Brain microvascular endothelial cell (primary cell): ENCODE measurements at regions not wholly inside any gene's neighbourhood (a gene's known extent, or its start where the extent isn't known, plus 50 kb on each side); places are given as distances from the start of the nearest gene placed in this dataset.

Source experiments
- DNase-seq: peaks from one replicate; pipeline ENCODE4 v3.0.0-alpha.2; 2020
- H3K27ac ChIP-seq: fragments of 250-450 bp; sonication (Bioruptor Pico); 2 replicates; pipeline ENCODE4 v1.5.1; 2020; ENCODE audit warnings: mild to moderate bottlenecking, moderate library complexity
- H3K27me3 ChIP-seq: fragments of 250-450 bp; sonication (Bioruptor Pico); replicated peaks from 2 replicates; pipeline ENCODE4 v1.5.1; 2020; ENCODE audit warnings: mild to moderate bottlenecking
- H3K36me3 ChIP-seq: fragments of 250-450 bp; sonication (Bioruptor Pico); replicated peaks from 2 replicates; pipeline ENCODE4 v1.5.1; 2020; ENCODE audit warnings: mild to moderate bottlenecking
- H3K4me3 ChIP-seq: 2 replicates; pipeline ENCODE4 v1.5.1; 2011; ENCODE audit warnings: low read depth, mild to moderate bottlenecking, control low read depth, low read length, moderate library complexity
- in situ Hi-C: cut with HindIII; loops from 2 replicates; pipeline ENCODE4 v1.10.0; 2017; ENCODE audit warnings: low sequenced_read_pairs, low pct_ligation_motif_present
- TF ChIP-seq, protein P1 (sequence below): IDR thresholded peaks from 2 replicates; pipeline ENCODE4 v1.5.1; 2011; ENCODE audit warnings: low read depth, mild to moderate bottlenecking, moderate library complexity, low read length, control low read depth, inconsistent platforms; ENCODE audit errors: missing control alignments

DNA sequence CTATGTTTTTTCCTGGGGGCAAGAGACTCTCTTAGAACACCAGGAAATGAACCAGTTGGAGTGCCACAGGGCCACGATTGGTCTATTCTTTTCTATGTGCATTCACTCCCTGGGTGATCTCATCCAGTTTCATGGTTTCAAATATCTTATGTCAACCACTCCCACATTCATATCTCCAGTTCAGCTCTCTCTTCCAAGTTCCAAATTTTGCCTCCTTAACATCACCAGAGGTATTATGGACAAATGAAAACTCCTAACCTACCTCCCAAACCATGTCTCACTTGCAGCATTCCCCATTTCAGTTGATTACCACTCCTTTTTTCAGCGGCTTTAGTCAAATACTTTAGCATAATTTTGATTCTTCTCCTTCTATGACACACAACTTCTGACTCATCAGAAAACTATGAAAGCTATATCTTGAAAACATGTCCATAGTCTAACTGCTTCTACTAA is 203.1 kb upstream of the SEMA6D start:
- no peak overlapping the region for H3K4me3 ChIP-seq
- no peaks in the 10 kb centered on the region for H3K27me3 ChIP-seq
- peak; percentile 84 for DNase-seq
- TF ChIP-seq, protein P1, sequence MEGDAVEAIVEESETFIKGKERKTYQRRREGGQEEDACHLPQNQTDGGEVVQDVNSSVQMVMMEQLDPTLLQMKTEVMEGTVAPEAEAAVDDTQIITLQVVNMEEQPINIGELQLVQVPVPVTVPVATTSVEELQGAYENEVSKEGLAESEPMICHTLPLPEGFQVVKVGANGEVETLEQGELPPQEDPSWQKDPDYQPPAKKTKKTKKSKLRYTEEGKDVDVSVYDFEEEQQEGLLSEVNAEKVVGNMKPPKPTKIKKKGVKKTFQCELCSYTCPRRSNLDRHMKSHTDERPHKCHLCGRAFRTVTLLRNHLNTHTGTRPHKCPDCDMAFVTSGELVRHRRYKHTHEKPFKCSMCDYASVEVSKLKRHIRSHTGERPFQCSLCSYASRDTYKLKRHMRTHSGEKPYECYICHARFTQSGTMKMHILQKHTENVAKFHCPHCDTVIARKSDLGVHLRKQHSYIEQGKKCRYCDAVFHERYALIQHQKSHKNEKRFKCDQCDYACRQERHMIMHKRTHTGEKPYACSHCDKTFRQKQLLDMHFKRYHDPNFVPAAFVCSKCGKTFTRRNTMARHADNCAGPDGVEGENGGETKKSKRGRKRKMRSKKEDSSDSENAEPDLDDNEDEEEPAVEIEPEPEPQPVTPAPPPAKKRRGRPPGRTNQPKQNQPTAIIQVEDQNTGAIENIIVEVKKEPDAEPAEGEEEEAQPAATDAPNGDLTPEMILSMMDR, result no peak
- H3K27ac ChIP-seq, result peak overlapping the region; percentile 92
- H3K36me3 ChIP-seq, result no peaks in the 10 kb centered on the region
- in situ Hi-C loops, result loop anchor here (25.0 kb wide), 1 partner anchor 473 kb away; no protein-coding TSS in a partner anchor

DNA sequence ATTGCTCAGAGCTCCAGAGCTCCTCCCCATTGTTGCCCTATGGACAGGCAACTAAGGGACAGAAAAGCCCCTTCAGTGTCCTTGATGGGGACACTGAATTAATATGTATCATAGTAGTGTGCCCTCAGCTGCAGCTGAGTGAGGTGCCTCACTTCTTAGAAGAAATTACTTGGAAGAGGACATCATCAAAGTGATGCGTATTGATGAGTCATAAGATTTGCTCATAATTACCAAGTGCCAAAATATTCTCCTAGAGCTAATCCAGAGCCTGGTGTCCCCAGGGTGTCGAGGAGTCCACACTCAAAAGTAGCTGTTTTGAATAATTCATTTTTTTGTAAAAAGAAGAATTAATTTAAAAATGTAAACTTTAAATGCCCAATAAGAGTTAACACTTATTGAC is 200.7 kb upstream of the SEMA6D start:
- Histone ChIP-seq H3K27ac (no peak overlapping the region), H3K27me3 (no peaks in the 10 kb centered on the region), H3K4me3 (no peak overlapping the region), H3K36me3 (no peaks in the 10 kb centered on the region)
- TF ChIP-seq, protein P1, result no peak
- DNase-seq, result no peak
- in situ Hi-C loops, result loop anchor here (25.0 kb wide), 1 partner anchor 471 kb away; no protein-coding TSS in a partner anchor

DNA sequence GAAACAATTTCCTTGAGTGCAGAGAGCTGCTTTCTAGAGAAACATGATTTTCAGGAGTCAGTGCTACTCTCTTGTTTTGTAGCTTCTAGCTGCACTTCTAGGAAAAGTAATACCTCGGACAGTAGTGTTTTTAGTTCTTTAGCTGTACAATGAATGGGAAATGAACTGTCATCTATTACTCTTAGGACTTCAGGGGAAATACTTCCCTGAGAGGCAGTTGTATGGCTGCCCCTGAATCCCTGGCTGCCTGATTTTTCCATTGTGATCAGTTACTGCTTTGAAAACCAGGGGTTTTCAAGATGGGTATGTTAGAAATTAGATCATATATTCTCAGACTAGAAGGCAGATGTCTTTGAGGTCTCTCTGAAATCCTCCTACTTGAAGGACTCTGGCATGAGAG is 200.3 kb upstream of the SEMA6D start:
- in situ Hi-C loops, result loop anchor here (25.0 kb wide), 1 partner anchor 470 kb away; no protein-coding TSS in a partner anchor
- Histone ChIP-seq H3K27me3 (no peaks in the 10 kb centered on the region), H3K27ac (no peak overlapping the region), H3K36me3 (no peaks in the 10 kb centered on the region), H3K4me3 (no peak overlapping the region)
- TF ChIP-seq, protein P1, result no peak
- DNase-seq, result no peak

DNA sequence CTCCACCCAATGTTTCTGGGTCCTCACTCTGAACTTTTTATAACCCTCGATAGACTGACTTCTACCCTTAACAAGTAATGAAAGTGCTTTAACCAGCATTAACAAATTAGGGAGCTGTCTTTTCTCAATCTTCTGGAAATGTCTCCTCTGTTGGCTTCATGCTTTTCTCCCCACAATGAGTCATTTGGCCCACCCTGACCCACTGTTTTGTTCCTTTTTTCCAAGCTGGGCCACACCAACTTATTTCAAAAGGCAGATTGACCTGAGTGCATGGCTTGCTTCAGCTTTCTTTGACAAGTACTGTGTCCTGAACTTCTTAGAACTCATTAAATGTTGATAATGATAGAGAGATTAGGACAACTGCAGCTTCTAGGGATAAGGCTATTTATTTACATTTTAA is 199.6 kb upstream of the SEMA6D start:
- H3K27ac ChIP-seq, result no peak overlapping the region
- in situ Hi-C loops, result loop anchor here (25.0 kb wide), 1 partner anchor 470 kb away; no protein-coding TSS in a partner anchor
- H3K4me3 ChIP-seq, result no peak overlapping the region
- DNase-seq, result peak; percentile 43
- H3K27me3 ChIP-seq, result no peaks in the 10 kb centered on the region
- H3K36me3 ChIP-seq, result no peaks in the 10 kb centered on the region
- TF ChIP-seq, protein P1, result no peak

DNA sequence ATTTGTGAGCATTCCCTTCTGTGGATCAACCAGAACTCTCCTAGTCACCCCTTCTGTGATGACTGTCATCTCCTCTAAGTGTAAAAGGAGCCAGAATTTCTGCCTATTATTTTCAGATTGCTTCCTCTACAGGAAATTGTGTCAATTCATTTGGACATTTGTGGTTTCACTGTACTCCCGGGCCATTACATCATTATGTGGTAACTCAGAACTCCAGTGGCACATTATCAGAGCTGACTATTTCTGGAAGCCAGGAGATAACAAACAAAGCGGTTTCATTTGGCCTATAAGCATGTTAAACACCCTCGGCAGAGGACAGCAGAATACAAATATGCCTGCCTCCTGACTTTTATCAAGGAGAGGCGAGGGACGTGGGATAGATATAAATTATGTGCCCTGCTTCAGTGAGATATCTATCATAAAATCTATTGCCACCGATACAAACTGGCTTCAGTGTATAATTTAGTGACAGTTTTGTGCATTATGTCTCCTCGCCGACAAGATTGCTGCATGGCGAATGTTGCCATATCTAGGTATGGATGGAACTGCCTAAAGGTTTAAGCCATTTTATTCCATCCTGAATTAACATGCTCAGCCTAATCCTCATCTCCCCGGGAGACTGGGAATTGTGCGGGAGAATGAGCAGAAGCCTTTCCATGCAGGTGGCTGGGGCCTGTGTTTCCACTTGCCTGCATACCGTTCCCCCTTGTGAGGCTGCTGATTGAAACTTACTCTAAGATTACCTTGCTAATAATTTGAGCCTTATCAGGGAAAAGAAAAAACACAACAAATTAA is 193.4 kb upstream of the SEMA6D start:
- no peaks in the 10 kb centered on the region for H3K27me3 ChIP-seq
- in situ Hi-C loops, result loop anchor here (25.0 kb wide), 1 partner anchor 463 kb away; no protein-coding TSS in a partner anchor
- DNase-seq, result peak; percentile 82
- H3K36me3 ChIP-seq, result no peaks in the 10 kb centered on the region
- no peak overlapping the region for H3K4me3 ChIP-seq
- TF ChIP-seq, protein P1, result no peak
- H3K27ac ChIP-seq, result no peak overlapping the region

DNA sequence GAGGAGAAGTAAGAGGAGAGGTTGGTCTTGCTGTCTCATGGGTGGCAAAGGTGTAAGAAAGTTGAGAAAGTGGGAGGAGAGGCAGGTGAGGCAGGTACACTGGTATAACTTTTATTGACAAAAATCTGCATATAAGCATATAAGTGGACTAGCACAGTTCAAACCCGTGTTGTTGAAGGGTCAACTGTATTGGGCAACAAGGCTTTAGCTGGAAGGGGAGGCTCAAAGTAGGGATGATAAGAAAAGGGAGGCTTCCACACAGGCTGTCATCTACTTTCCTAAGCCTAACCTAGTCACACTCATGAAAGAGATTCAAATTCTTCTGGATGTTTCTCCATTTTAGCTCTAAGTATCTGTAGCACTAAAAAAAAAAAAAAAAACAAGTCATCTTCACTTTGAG is 188.1 kb upstream of the SEMA6D start:
- in situ Hi-C loops, result no loop called here
- Histone ChIP-seq H3K27me3 (no peaks in the 10 kb centered on the region), H3K4me3 (no peak overlapping the region), H3K36me3 (no peaks in the 10 kb centered on the region), H3K27ac (no peak overlapping the region)
- no peak for DNase-seq
- TF ChIP-seq, protein P1, result no peak
